Astrocyte (in vitro differentiated cells and primary cell): ENCODE measurements at regions not wholly inside any gene's neighbourhood (a gene's known extent, or its start where the extent isn't known, plus 50 kb on each side); places are given as distances from the start of the nearest gene placed in this dataset.

Experiments used
- DNase-seq: peaks from one replicate; pipeline ENCODE4 v3.0.0-alpha.2; 2010; ENCODE audit warnings: low read depth
- FAIRE-seq: peaks from 2 replicates; lab custom pipeline; 2011; peaks lifted over from hg19 to GRCh38; lab: Jason Lieb, UNC
- H2AFZ ChIP-seq: 2 replicates; pipeline ENCODE4 v1.6.0; 2012; ENCODE audit warnings: low read depth, low read length, inconsistent platforms
- H3K27ac ChIP-seq: 2 replicates; pipeline ENCODE4 v1.5.1; 2011; ENCODE audit warnings: low read depth, low read length, inconsistent platforms
- H3K27me3 ChIP-seq: 2 replicates; pipeline ENCODE4 v1.6.0; 2011; ENCODE audit warnings: low read length, inconsistent platforms; ENCODE audit not compliant: insufficient read depth
- H3K36me3 ChIP-seq: 2 replicates; pipeline ENCODE4 v1.5.1; 2011; ENCODE audit warnings: low read length, inconsistent platforms; ENCODE audit not compliant: insufficient read depth
- H3K4me1 ChIP-seq: 2 replicates; pipeline ENCODE4 v1.5.1; 2011; ENCODE audit warnings: low read length, inconsistent platforms; ENCODE audit not compliant: insufficient read depth
- H3K4me2 ChIP-seq: 2 replicates; pipeline ENCODE4 v1.6.0; 2012; ENCODE audit warnings: low read length, inconsistent platforms
- H3K4me3 ChIP-seq: 2 replicates; pipeline ENCODE4 v1.5.1; 2011; ENCODE audit warnings: low read depth, mild to moderate bottlenecking, low read length, inconsistent platforms; ENCODE audit not compliant: insufficient read depth
- H3K79me2 ChIP-seq: 2 replicates; pipeline ENCODE4 v1.6.0; 2012; ENCODE audit warnings: mild to moderate bottlenecking, low read length, inconsistent platforms; ENCODE audit not compliant: insufficient read depth
- H3K9ac ChIP-seq: 2 replicates; pipeline ENCODE4 v1.6.0; 2012; ENCODE audit warnings: mild to moderate bottlenecking, low read length, inconsistent platforms
- H3K9me3 ChIP-seq: 2 replicates; pipeline ENCODE4 v1.5.1; 2012; ENCODE audit warnings: low read depth, mild to moderate bottlenecking, low read length, inconsistent platforms; ENCODE audit not compliant: insufficient read depth
- H4K20me1 ChIP-seq: 2 replicates; pipeline ENCODE4 v1.6.0; 2012; ENCODE audit warnings: low read length, inconsistent platforms; ENCODE audit not compliant: insufficient read depth
- H3K27ac Mint-ChIP-seq: one replicate; pipeline ENCODE4 v1.8.0; 2021; ENCODE audit warnings: mild to moderate bottlenecking, mixed read lengths; ENCODE audit not compliant: unreplicated experiment
- H3K27me3 Mint-ChIP-seq: one replicate; pipeline ENCODE4 v1.8.0; 2021; ENCODE audit warnings: low read depth, mixed read lengths; ENCODE audit not compliant: unreplicated experiment
- H3K36me3 Mint-ChIP-seq: one replicate; pipeline ENCODE4 v1.8.0; 2021; ENCODE audit warnings: low read depth, mixed read lengths; ENCODE audit not compliant: unreplicated experiment
- H3K4me1 Mint-ChIP-seq: one replicate; pipeline ENCODE4 v1.8.0; 2021; ENCODE audit warnings: low read depth, mixed read lengths; ENCODE audit not compliant: unreplicated experiment
- H3K4me3 Mint-ChIP-seq: one replicate; pipeline ENCODE4 v1.8.0; 2021; ENCODE audit warnings: mild to moderate bottlenecking, moderate library complexity, mixed read lengths; ENCODE audit not compliant: unreplicated experiment
- H3K9me3 Mint-ChIP-seq: one replicate; pipeline ENCODE4 v1.8.0; 2021; ENCODE audit warnings: mild to moderate bottlenecking, mixed read lengths; ENCODE audit not compliant: unreplicated experiment
- CTCF ChIP-seq: IDR thresholded peaks from 2 replicates; pipeline ENCODE4 v1.5.1; 2011; ENCODE audit warnings: low read depth, mild to moderate bottlenecking, inconsistent platforms, low read length, moderate library complexity; ENCODE audit not compliant: insufficient read depth
- EZH2 ChIP-seq: IDR thresholded peaks from 2 replicates; pipeline ENCODE4 v1.6.1; 2012; ENCODE audit warnings: mild to moderate bottlenecking, low read length, inconsistent platforms; ENCODE audit not compliant: insufficient read depth

DNA sequence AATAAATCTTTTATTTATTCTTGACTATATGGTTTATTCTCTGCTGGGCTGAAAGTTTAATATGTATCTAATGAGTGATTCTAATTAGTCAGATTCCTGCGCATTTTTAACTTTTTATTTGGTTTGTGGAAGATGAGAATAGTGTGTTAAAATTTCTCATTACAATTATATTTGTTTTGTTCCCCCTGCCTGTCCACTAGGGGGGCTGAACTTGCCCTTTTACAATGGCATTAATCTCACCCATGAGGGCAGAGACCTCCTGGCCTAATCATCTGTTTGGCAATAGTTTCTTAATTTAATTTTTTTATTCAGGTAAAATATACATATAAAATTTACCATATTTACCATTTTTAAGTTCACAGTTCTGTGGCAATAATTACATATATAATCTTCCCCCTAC, 278.5 kb upstream of the NPY start:
- Mint-ChIP-seq H3K36me3 (no peaks in the 10 kb centered on the region), H3K9me3 (no peaks in the 10 kb centered on the region)
- no peak overlapping the region for H2AFZ ChIP-seq

GRCh38 chr7:24010495-24010894, 273.5 kb upstream of the NPY start:
- Histone ChIP-seq H3K4me3 (no peak overlapping the region), H3K4me2 (no peak overlapping the region), H4K20me1 (no peaks in the 10 kb centered on the region), H3K79me2 (no peaks in the 10 kb centered on the region), H3K9me3 (no peaks in the 10 kb centered on the region), H2AFZ (no peak overlapping the region), H3K27me3 (no peaks in the 10 kb centered on the region), H3K4me1 (no peaks in the 10 kb centered on the region), H3K27ac (no peak overlapping the region), H3K9ac (no peak overlapping the region), H3K36me3 (no peaks in the 10 kb centered on the region)
- no peak for FAIRE-seq
- Mint-ChIP-seq H3K36me3 (peaks cover 1% of the 10 kb centered on the region), H3K27ac (no peak overlapping the region), H3K4me1 (no peaks in the 10 kb centered on the region), H3K4me3 (no peak overlapping the region), H3K9me3 (peaks cover 5% of the 10 kb centered on the region), H3K27me3 (no peaks in the 10 kb centered on the region)
- no peak for TF ChIP-seq CTCF
- no peak for TF ChIP-seq EZH2
- no peak for DNase-seq

More for the DNA sequence above, 278.5 kb upstream of the NPY start:
- no peaks in the 10 kb centered on the region for H3K79me2 ChIP-seq
- H3K36me3 ChIP-seq, result no peaks in the 10 kb centered on the region
- no peak overlapping the region for H3K27ac ChIP-seq
- DNase-seq (no peak), FAIRE-seq (no peak)
- H3K27ac Mint-ChIP-seq, result no peak overlapping the region
- H3K4me1 ChIP-seq, result no peaks in the 10 kb centered on the region
- H3K4me3 Mint-ChIP-seq, result no peak overlapping the region
- H3K4me3 ChIP-seq, result no peak overlapping the region
- H3K4me1 Mint-ChIP-seq, result no peaks in the 10 kb centered on the region
- H3K4me2 ChIP-seq, result no peak overlapping the region
- H3K9me3 ChIP-seq, result no peaks in the 10 kb centered on the region
- H3K9ac ChIP-seq, result no peak overlapping the region
- no peaks in the 10 kb centered on the region for H3K27me3 Mint-ChIP-seq
- no peak for TF ChIP-seq EZH2
- no peaks in the 10 kb centered on the region for H3K27me3 ChIP-seq
- H4K20me1 ChIP-seq, result no peaks in the 10 kb centered on the region

GRCh38 chr7:24017519-24017918, 266.5 kb upstream of the NPY start:
- H3K4me1 Mint-ChIP-seq, result no peaks in the 10 kb centered on the region
- Histone ChIP-seq H3K4me3 (no peak overlapping the region), H4K20me1 (no peaks in the 10 kb centered on the region), H3K4me2 (no peak overlapping the region), H3K27ac (no peak overlapping the region), H2AFZ (no peak overlapping the region), H3K4me1 (no peaks in the 10 kb centered on the region), H3K79me2 (no peaks in the 10 kb centered on the region), H3K9me3 (no peaks in the 10 kb centered on the region), H3K27me3 (no peaks in the 10 kb centered on the region), H3K9ac (no peak overlapping the region), H3K36me3 (no peaks in the 10 kb centered on the region)
- H3K36me3 Mint-ChIP-seq, result no peaks in the 10 kb centered on the region
- peaks cover 5% of the 10 kb centered on the region for H3K9me3 Mint-ChIP-seq
- no peak overlapping the region for H3K27ac Mint-ChIP-seq
- FAIRE-seq (no peak), DNase-seq (no peak)
- H3K27me3 Mint-ChIP-seq, result peaks cover 1% of the 10 kb centered on the region
- TF ChIP-seq CTCF, result no peak
- no peak for TF ChIP-seq EZH2
- no peak overlapping the region for H3K4me3 Mint-ChIP-seq
